Nephron (organoid): ENCODE measurements at regions not wholly inside any gene's neighbourhood (a gene's known extent, or its start where the extent isn't known, plus 50 kb on each side); places are given as distances from the start of the nearest gene placed in this dataset.
A peak's percentile ranks its signal among the peaks of the same experiment; 100 is the strongest.

Experiments
- H3K27ac Mint-ChIP-seq, 3 experiments: 2 replicates each; pipeline ENCODE4 v1.8.0; 2020; ENCODE audit warnings: mixed read lengths in 3 of 3, mild to moderate bottlenecking in 2 of 3, moderate library complexity in 1 of 3
- H3K27me3 Mint-ChIP-seq: 2 replicates; pipeline ENCODE4 v1.8.0; 2021; ENCODE audit warnings: low read depth, mild to moderate bottlenecking, moderate library complexity, mixed read lengths
- H3K36me3 Mint-ChIP-seq: 2 replicates; pipeline ENCODE4 v1.8.0; 2020; ENCODE audit warnings: low read depth, mixed read lengths
- H3K4me1 Mint-ChIP-seq: 2 replicates; pipeline ENCODE4 v1.8.0; 2020; ENCODE audit warnings: mixed read lengths
- H3K4me3 Mint-ChIP-seq, 3 experiments: 2 replicates each; pipeline ENCODE4 v1.8.0; 2020; ENCODE audit warnings: mild to moderate bottlenecking in 3 of 3, mixed read lengths in 3 of 3, moderate library complexity in 2 of 3
- H3K9me3 Mint-ChIP-seq: 2 replicates; pipeline ENCODE4 v1.8.0; 2020; ENCODE audit warnings: mixed read lengths
- CTCF ChIP-seq, 3 experiments: fragments of 200-600 bp; sonication (generic); IDR thresholded peaks; one replicate each; pipeline ENCODE4 v1.5.0; 2021; ENCODE audit warnings: antibody characterized with exemption in 3 of 3; ENCODE audit not compliant: unreplicated experiment in 3 of 3

- peaks cover 4% of the 10 kb centered on the region for H3K36me3 Mint-ChIP-seq
Measured at GRCh38 chr1:232547938-232548484, 81.9 kb downstream of the SIPA1L2 start.

GRCh38 chr1:232542633-232543593 lies 87.0 kb downstream of the SIPA1L2 start:
- TF ChIP-seq CTCF (IDR thresholded peaks at IDR 0.05; ENCODE audit: unreplicated experiment in 3 of 3), result no peak
- Mint-ChIP-seq H3K36me3 (no peaks in the 10 kb centered on the region), H3K27ac (peak overlapping the region; percentile 27 to 70 (median 43)), H3K4me1 (peaks cover 53% of the 10 kb centered on the region), H3K9me3 (no peaks in the 10 kb centered on the region), H3K4me3 (peak overlapping the region; percentile 17 to 81 (median 58)), H3K27me3 (no peaks in the 10 kb centered on the region)

More at GRCh38 chr1:232547938-232548484, 81.9 kb downstream of the SIPA1L2 start:
- TF ChIP-seq CTCF (IDR thresholded peaks at IDR 0.05; ENCODE audit: unreplicated experiment in 3 of 3), result no peak
- Mint-ChIP-seq H3K4me3 (peak overlapping the region in 1 of 3 experiments; percentile 2), H3K4me1 (peaks cover 59% of the 10 kb centered on the region), H3K27me3 (no peaks in the 10 kb centered on the region), H3K27ac (peak overlapping the region; percentile 88 to 96 (median 95)), H3K9me3 (no peaks in the 10 kb centered on the region)

GRCh38 chr1:232538943-232539302 lies 91.0 kb downstream of the SIPA1L2 start:
- peak overlapping the region; percentile 44 to 61 (median 54) for H3K27ac Mint-ChIP-seq
- H3K36me3 Mint-ChIP-seq, result no peaks in the 10 kb centered on the region
- TF ChIP-seq CTCF (IDR thresholded peaks at IDR 0.05; ENCODE audit: unreplicated experiment in 3 of 3), result no peak
- H3K27me3 Mint-ChIP-seq, result no peaks in the 10 kb centered on the region
- peaks cover 53% of the 10 kb centered on the region for H3K4me1 Mint-ChIP-seq
- no peaks in the 10 kb centered on the region for H3K9me3 Mint-ChIP-seq
- peak overlapping the region in 1 of 3 experiments; percentile 8 for H3K4me3 Mint-ChIP-seq

GRCh38 chr1:232538224-232538942 lies 91.5 kb downstream of the SIPA1L2 start:
- H3K27ac Mint-ChIP-seq, result peak overlapping the region; percentile 44 to 61 (median 54)
- no peak overlapping the region for H3K4me3 Mint-ChIP-seq
- no peaks in the 10 kb centered on the region for H3K9me3 Mint-ChIP-seq
- no peaks in the 10 kb centered on the region for H3K27me3 Mint-ChIP-seq
- no peaks in the 10 kb centered on the region for H3K36me3 Mint-ChIP-seq
- TF ChIP-seq CTCF (IDR thresholded peaks at IDR 0.05; ENCODE audit: unreplicated experiment in 3 of 3), result no peak
- peaks cover 56% of the 10 kb centered on the region for H3K4me1 Mint-ChIP-seq

- TF ChIP-seq CTCF (IDR thresholded peaks at IDR 0.05; ENCODE audit: unreplicated experiment in 3 of 3), result no peak
Measured at GRCh38 chr1:232534552-232535517, 95.1 kb downstream of the SIPA1L2 start.

More at GRCh38 chr1:232534552-232535517, 95.1 kb downstream of the SIPA1L2 start:
- Mint-ChIP-seq H3K27me3 (no peaks in the 10 kb centered on the region), H3K27ac (peak overlapping the region; percentile 51 to 86 (median 83)), H3K36me3 (peaks cover 18% of the 10 kb centered on the region), H3K9me3 (no peaks in the 10 kb centered on the region), H3K4me3 (peak overlapping the region in 1 of 3 experiments; percentile 7), H3K4me1 (peaks cover 59% of the 10 kb centered on the region)
